Midbrain (tissue), 1 donor: ENCODE measurements at regions not wholly inside any gene's neighbourhood (a gene's known extent, or its start where the extent isn't known, plus 50 kb on each side); places are given as distances from the start of the nearest gene placed in this dataset.
"Not testable (repeated sequence)": the region's sequence is repeated elsewhere in the genome, so short reads cannot be mapped to it uniquely, and the experiment has no call there.

Experiments used
- DNase-seq: peaks from one replicate; lab custom pipeline; 2025; lab: John Stamatoyannopoulos, UW

GRCh38 chr10:42187501-42188195, 450.7 kb downstream of the ZNF33B start:
- not testable (repeated sequence) for DNase-seq

DNA sequence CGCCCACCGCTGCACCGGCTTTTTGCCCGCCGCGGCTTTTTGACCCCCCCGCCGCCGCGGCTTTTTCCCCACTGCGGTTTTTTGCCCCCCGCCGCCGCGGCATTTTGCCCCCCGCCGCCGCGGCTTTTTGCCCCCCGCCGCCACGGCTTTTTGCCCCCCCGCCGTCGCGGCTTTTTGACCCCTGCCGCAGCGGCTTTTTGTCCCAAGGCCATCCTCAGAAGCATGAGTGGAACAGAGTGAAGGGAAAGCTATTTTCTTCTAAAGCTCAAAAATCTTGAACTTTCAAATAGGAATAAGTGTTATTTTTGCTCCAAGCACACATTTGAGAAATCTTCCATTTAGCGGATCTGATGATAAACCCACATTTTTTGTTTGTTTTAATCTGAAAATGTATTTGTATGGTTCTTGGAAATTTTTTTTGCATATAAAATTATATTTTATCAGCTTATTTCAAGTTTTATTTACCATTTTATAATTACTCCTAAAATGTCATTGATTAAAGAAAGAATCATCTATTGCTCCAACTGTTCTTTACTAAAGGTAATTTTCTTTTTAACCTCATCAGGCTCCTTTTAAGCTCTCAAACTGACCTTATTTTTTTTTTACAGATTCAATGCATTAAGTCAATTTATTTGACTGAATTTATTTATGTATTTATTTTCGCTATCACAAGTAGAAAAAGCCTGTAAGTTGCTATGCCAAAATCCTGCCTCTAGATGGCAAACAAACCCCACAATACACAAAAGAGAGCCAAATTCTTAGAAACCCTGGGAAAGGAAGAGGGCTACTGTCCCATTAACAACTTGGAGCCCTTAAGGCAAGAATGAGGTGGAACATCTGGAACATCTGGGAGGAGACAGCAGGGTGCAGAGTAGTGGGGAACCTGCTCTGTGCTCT, 460.3 kb downstream of the ZNF33B start:
- peak; percentile 4 for DNase-seq

GRCh38 chr10:42177077-42177792, 461.1 kb downstream of the ZNF33B start:
- DNase-seq = no peak

DNA sequence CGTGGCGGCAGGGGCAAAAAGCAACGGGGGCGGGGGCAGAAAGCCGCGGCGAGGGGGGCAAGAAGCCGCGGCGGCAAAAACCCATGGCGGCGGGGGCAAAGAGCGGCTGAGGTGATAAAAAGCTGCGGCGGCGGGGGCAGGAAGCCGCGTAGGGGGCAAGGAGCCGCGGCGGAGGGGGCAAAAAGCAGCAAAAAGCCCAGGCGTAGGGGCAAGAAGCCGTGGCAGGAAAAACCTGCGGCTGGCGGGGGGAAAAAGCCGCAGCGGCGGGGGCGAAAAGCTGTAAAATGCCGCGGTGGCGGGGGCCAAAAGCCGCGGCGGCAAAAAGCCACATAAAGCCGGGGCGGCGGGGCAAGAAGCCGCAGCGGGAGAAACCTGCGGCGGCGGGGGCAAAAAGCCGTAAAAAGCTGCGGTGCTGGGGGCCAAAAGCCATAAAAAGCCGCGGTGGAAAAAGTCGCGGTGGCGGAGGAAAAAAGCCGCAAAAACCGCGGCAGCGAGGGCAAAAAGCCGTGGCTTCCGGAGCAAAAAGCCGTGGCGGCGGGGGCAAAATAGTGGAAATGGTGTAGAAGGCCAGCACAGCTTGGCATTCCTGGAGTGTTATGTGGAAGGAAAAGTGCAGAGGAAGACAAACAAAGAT, 487.8 kb downstream of the ZNF33B start:
- no peak for DNase-seq

- DNase-seq = no peak
Measured at GRCh38 chr10:42149722-42150427, 488.5 kb downstream of the ZNF33B start.

DNA sequence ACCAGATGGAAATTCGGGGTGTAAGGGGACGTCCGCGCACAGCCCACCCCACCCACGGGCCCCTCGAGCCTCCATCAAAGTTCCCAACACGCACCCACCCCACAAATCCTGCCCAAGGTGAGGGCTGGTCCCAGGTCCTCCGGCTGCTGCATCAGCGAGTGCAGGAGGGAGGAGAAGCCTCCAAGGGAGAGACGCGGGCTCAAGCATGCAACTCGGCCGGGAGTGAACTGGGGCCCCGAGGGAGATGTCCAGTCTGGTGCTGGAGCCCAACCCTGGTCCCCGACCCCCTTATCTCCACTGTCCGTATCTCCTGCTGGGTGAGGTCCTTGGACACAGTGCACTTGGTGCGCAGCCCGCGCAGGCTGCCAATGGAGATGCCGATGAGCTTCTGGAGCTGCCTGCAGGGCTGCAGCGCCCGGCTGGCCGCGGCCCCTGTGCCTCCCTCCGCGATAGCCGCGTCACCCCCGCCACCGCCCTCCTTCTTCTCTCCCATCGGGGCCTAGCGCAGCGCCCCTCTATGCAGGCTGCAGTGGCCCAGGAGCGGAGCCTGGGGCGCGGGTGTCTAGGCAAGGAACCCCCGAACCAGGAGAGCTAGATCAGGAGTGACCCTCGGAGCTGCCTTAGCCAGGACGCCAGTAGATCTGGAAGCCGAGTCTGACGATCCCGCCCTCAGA, 489.2 kb downstream of the ZNF33B start:
- no peak for DNase-seq

DNA sequence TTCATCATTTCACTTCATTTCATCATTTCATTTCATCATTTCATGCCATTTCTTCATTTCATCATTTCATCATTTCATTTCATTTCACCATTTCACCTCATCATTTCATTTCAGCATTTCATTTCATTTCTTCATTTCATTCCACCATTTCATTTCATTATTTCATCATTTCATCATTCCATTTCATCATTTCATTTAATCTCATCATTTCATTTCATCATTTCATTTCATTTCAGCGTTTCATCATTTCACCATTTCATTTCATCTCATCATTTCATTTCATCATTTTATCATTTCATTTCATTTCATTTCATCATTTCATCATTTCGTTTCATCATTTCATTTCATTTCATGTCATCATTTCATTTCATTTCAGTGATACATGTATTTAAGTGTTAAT, 492.2 kb downstream of the ZNF33B start:
- DNase-seq = not testable (repeated sequence)

- not testable (repeated sequence) for DNase-seq
Measured at GRCh38 chr10:42138023-42138422, 500.3 kb downstream of the ZNF33B start.

DNA sequence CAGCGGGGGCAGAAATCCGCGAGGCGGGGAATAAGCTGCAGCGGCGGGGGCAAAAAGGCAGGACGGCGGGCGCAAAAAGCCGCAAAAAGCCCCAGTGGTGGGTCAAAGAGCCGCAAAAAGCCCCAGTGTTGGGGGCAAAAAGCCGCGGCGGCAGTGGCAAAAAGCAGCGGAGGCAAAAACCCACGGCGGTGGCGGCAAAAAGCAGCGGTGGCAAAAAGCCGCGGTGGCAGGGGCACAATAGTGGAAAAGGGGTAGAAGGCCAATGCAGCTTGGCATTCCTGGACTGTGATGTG, 525.3 kb downstream of the ZNF33B start:
- no peak for DNase-seq

DNA sequence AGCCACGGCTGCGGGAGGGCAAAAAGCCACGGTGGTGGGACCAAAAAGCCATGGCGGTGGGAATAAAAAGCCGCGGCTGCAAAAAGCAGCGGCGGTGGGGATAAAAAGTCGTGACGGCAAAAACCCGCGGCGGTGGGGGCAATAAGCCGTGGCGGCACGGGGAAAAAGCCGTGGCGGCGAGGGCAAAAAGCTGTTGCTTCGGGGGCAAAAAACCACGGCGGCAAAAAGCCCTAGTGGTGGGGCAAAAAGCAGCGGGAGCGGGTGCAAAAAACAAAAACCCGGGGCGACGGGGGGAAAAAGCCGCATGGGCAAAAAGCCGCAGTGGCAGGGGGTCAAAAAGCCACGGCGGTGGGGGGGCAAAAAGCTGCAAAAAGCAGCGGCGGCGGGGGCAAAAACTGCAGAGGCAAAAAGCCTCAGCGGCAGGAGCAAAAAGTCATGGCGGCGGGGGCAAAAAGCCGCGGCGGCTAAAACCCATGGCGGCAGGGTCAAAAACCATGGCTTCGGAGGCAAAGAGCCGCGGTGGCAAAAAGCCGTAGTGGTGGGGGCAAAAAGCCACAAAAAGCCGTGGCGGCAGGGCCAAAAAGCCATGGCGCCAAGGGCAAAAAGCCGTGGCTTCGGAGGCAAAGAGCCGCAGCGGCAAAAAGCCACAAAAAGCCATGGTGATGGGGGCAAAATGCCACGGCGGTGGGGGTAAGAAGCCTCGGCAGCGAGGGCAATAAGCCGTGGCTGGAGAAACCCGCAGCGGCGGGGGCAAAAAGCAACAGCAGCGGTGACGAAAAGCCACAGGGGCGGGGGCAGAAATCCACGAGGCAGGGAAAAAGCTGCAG, 525.8 kb downstream of the ZNF33B start:
- DNase-seq = no peak

- no peak for DNase-seq
Measured at GRCh38 chr10:42111661-42112330, 526.6 kb downstream of the ZNF33B start.

DNA sequence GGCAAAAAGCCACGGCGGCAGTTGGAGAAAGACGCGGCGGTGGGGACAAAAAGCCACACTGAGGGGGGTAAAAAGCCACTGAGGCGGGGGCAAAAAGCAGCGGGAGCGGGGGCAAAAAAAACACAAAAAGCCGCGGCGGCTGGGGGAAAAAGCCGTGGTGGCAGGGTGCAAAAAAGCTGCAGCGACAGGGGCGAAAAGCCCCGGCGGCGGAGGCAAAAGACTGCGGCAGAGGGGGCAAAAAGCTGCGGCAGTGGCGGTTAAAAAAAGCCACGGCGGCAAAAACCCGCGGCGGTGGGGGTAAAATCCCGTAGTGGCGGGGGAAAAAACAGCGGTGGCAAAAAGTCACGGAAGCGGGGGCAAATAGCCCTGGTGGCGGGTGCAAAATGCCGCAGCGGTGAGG, 527.3 kb downstream of the ZNF33B start:
- DNase-seq = no peak
